ENCODE measurements at regions not wholly inside any gene's neighbourhood (a gene's known extent, or its start where the extent isn't known, plus 50 kb on each side); places are given as distances from the start of the nearest gene placed in this dataset.

- peak in 1 of 2 donors; percentile 22 for DNase-seq (ENCODE audit: low read depth in 2 of 2)
These were observed 467.6 kb downstream of the DHX35 start for GRCh38 chr20:39429726-39430125.

- no peak for DNase-seq (ENCODE audit: low read depth in 2 of 2)
These were observed 463.0 kb downstream of the DHX35 start for GRCh38 chr20:39424962-39425678.

- DNase-seq (ENCODE audit: low read depth in 2 of 2): no peak
These were observed 459.5 kb downstream of the DHX35 start for GRCh38 chr20:39421571-39422105.

DNA sequence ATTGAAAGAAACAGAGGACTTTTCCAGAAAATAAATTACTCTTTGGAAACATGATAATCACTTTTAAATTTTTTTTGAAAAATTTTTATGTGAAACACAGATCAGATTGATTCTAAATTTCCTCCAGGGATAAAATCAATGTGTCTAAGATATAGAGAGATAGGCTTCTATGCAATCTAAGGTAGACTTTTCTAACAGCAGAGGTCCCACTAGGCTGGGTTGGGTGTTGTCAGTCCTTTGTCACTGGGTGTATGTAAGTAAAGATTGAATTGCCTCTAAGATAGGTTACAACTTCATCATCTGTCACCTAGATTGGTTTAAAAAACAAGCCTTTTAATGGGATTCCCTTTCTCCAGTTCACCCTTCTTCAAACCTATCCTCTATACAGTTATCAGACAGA lies 449.9 kb downstream of the DHX35 start:
- no peak for DNase-seq (ENCODE audit: low read depth in 2 of 2)

DNA sequence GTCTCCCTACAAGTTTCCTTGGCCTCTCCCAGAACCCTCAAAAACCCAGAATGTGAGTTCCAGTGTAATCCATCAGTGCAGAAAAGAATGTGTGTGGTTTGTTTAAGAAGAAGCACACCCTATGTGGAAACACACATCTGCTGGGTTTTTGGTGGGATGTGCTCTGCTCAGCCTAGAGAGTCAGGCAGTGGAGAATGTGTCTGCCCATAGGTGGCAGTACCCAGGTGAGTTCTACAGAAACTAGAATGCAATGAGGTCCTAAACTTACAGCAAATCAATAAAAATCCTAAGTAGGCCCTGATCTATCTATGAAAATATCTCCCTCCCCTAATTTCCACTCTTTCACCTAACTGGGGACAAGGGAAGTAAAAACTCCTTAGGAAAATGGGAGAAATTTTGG lies 437.3 kb downstream of the DHX35 start:
- DNase-seq (ENCODE audit: low read depth in 2 of 2): no peak

DNA sequence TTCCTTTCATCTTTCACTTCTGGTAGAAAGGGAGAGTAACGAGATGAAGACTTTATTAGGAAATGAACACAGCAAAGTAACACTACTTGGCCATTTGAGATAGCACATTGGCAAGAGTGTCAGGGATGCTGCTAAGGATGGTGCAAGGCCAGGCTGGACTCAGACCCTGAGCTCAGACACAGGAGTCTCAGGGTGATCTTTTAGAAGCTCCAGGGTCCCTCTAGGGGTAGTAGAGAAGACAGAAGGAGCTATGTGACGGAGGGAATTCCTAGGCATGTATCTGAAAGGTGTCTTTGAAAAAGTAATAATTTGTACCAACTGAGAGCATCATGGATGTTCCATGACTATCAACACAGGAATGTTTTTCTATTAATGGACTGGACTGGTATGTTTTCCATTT lies 436.5 kb downstream of the DHX35 start:
- no peak for DNase-seq (ENCODE audit: low read depth in 2 of 2)

GRCh38 chr20:39397646-39398045 lies 435.5 kb downstream of the DHX35 start:
- no peak for DNase-seq (ENCODE audit: low read depth in 2 of 2)

DNA sequence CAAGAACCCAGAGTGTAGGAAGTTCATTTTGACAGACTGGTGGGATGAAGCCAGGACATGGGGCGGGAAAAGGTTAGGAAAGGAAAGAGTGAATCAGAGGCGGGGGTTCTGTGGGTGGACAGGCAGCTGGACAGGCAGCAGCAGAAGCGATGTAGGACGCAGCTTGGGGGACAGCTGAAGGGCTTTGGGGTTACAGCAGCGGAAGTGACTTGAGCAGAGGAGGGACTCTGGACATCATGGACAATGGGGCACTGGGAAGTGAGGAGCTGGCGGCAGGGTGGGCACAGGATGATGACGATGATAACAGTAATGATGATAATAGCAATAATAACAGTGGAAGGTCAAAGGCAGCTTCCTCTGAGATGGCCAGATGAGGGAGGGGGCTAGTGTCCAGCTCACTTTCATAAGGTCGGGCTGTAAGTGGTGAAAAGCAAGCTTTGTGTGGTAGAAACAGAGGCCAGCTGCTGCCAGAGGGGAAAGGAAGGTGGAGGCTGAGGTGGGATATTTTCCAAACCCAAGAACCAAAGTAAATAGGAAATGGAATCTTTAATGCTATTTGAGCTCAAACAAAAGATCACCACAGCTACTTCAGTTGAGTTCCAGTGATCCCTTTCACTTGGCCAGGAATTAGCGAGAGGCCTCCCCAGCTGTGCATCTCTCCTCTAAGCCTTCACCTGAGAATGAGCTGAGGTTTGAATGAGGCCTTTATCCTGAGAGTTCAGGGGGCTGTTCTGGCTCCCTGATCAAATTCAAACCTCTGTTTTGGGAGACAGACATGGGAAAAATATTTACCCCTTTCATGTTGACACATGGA lies 433.5 kb downstream of the DHX35 start:
- peak in 1 of 2 donors; percentile 75 for DNase-seq (ENCODE audit: low read depth in 2 of 2)

DNA sequence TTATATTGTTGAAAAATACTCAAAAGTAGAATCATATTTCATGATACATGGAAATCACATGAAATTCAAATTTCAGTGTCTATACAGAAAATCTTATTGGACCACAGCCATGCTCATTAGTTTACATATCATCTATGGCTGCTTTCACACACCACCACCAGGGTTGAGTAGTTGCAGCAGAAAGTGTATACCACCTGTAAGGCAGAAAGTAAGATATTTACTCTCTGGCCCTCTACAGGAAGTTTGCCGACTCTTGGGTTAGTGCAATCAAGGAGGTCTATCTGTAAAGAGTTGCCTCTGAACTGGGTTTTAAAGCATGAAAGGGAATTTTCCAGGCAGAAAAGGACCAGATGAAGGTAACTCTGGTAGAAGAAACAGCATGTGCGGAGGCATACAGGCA lies 432.3 kb downstream of the DHX35 start:
- DNase-seq (ENCODE audit: low read depth in 2 of 2): no peak

DNA sequence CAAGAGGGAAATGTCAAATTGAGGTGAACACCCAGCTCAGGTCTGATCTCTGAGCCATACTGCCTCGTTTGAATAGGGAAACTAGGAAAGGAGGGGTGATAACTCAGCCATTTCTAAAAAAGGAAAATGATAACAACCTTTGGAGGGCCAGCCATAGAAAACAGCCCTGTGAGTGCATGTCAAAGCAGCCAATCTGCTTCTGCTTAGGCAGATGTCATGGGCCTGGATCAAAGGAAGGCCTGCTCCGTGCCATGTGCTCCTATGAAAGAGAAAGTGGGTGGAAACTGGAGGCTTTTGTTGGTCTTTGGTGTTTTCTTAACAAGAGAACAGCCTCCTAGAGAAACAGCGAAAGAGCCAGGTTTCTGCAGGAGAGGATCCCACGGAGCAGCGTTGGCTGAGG lies 428.0 kb downstream of the DHX35 start:
- DNase-seq (ENCODE audit: low read depth in 2 of 2): no peak

GRCh38 chr20:39381595-39381994 lies 419.5 kb downstream of the DHX35 start:
- DNase-seq (ENCODE audit: low read depth in 2 of 2): no peak

DNA sequence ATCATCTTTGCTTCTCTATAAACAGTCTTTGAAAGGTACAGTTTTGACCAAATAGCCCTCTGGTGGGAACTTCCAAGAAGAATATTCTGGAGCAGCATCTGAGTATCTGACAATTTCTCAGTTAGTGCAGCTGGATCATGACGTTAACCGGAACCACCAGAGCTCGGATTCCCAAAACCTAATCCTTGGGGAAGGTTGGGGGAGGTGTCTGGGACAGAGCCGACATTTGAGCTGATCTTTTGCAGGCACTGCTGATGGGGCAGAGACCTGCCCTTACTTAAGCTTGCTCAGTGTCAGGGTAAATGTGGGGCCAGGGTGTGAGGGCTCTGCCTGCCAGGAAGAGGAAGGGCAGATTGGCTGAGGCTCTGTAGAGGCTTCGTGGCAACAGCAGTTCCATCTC lies 416.6 kb downstream of the DHX35 start:
- DNase-seq (ENCODE audit: low read depth in 2 of 2): no peak

DNA sequence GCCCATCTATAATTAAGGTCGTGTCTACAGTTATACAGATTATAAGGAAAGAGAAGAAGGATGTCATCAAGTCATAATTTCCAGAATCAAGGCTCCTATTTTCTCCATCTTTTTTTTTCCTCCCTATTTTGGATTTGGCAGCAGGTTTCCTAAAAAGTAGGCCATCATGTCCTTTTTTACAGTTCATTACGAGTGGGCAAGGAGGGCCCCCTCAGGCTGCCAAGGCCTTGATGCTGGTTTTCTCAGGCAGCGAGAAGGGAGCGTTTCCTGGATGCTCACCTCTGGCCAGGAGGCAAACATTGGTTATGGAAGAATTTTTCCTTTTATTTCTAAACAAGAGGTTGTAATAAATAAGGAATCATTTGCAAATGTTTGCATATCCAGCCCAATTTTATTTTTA lies 414.6 kb downstream of the DHX35 start:
- no peak for DNase-seq (ENCODE audit: low read depth in 2 of 2)

- DNase-seq (ENCODE audit: low read depth in 2 of 2): no peak
These were observed 402.2 kb downstream of the DHX35 start for GRCh38 chr20:39364320-39364719.

- no peak for DNase-seq (ENCODE audit: low read depth in 2 of 2)
These were observed 398.0 kb downstream of the DHX35 start for GRCh38 chr20:39359981-39360620.

- DNase-seq (ENCODE audit: low read depth in 2 of 2): no peak
These were observed 395.9 kb downstream of the DHX35 start for GRCh38 chr20:39358052-39358451.

- no peak for DNase-seq (ENCODE audit: low read depth in 2 of 2)
These were observed 394.8 kb downstream of the DHX35 start for GRCh38 chr20:39356908-39357307.

- DNase-seq (ENCODE audit: low read depth in 2 of 2): no peak
These were observed 387.1 kb downstream of the DHX35 start for GRCh38 chr20:39349240-39349639.

GRCh38 chr20:39347626-39348025 lies 385.5 kb downstream of the DHX35 start:
- no peak for DNase-seq (ENCODE audit: low read depth in 2 of 2)

DNA sequence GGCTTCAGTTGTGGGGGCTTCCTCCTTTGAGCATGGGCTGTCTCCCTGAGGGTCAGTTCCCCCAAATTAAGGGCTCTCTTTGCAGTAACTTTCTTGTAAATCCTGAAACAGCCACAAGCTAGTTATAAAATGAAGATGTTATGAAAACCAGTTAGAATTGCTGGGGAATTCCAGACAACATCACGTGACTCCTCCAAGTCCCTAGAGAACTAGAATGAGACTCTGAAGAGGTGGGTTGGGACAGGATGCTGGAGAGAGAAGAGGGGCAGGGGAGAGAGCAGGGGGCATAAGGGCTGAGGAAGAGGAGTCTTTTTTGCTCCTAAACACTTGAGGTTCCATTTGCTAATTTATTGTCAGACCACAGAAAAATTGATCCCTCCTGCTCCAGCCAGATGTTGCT lies 380.3 kb downstream of the DHX35 start:
- DNase-seq (ENCODE audit: low read depth in 2 of 2): no peak

- no peak for DNase-seq (ENCODE audit: low read depth in 2 of 2)
These were observed 376.6 kb downstream of the DHX35 start for GRCh38 chr20:39338469-39339376.

All from lung microvascular endothelial cell (primary cell).